ENCODE measurements at regions not wholly inside any gene's neighbourhood (a gene's known extent, or its start where the extent isn't known, plus 50 kb on each side); places are given as distances from the start of the nearest gene placed in this dataset.
A peak's percentile ranks its signal among the peaks of the same experiment; 100 is the strongest.

DNA sequence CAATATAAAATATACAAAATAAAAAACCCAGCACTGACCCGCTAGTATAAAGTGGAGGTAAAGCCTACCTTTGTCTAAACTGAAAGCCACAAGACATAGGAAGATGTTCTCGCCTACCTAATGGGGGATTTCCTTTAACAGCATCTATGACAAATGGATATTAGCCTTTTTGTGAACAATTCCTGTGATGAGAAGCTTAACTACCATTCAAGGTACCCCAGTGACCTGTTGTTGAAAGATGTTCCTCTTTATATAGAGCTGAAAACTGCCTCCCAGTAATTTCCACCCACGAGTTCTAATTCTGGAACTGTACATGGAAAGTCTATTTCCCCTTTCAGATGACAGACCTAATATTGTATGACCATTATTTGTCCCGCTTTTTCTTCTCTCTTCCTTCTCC is 109.8 kb upstream of the RASGRP1 start:
- H2AK5ac ChIP-seq (ENCODE audit: low read length), result no peak overlapping the region
- no peak overlapping the region for H2BK12ac ChIP-seq (ENCODE audit: low read length)
- no peaks in the 10 kb centered on the region for H3K9me3 ChIP-seq (ENCODE audit: insufficient read depth, low read depth, low read length)
- H2BK120ac ChIP-seq (ENCODE audit: insufficient read depth, low read length, poor library complexity), result no peak overlapping the region
- H2AFZ ChIP-seq (ENCODE audit: insufficient read depth, low read length, poor library complexity), result no peak overlapping the region
- H3K27me3 ChIP-seq (ENCODE audit: insufficient read depth, low read length), result no peaks in the 10 kb centered on the region
- no peak overlapping the region for H3K9ac ChIP-seq (ENCODE audit: low read length)
- peaks cover 3 to 4% of the 10 kb centered on the region in 2 experiments for H3K4me1 ChIP-seq (ENCODE audit: control insufficient read depth in 1 of 2, insufficient read depth in 2 of 2, low read length in 2 of 2)
- no peak overlapping the region for H4K12ac ChIP-seq (ENCODE audit: low read depth, low read length)
- H3K23ac ChIP-seq (ENCODE audit: low read length), result no peak overlapping the region
- no peaks in the 10 kb centered on the region for H3K79me1 ChIP-seq (ENCODE audit: low read length)
- no peak overlapping the region for H4K8ac ChIP-seq (ENCODE audit: low read depth, low read length)
- no peak overlapping the region for H2BK5ac ChIP-seq (ENCODE audit: low read depth, low read length, poor library complexity)
- no peak overlapping the region for H3K27ac ChIP-seq (ENCODE audit: low read depth, low read length)
- no peak overlapping the region for H4K91ac ChIP-seq (ENCODE audit: low read depth, low read length)
- DNase-seq, result no peak
- no CpG with 5 or more reads among the region's 4 CpGs for WGBS (ENCODE audit: extremely low coverage, insufficient coverage, insufficient read length)
- H3K36me3 ChIP-seq (ENCODE audit: control insufficient read depth in 1 of 2, insufficient read depth in 2 of 2, low read length in 2 of 2), result no peaks in the 10 kb centered on the region
- H3K14ac ChIP-seq (ENCODE audit: low read length), result no peak overlapping the region
- H3K79me2 ChIP-seq (ENCODE audit: control insufficient read depth, insufficient read depth, low read length, poor library complexity), result no peaks in the 10 kb centered on the region
- H3K4me3 ChIP-seq (ENCODE audit: low read depth, low read length), result no peak overlapping the region
- H3K18ac ChIP-seq (ENCODE audit: low read length), result no peak overlapping the region
- no peak overlapping the region for H3K4me2 ChIP-seq (ENCODE audit: low read length)
- H3K4ac ChIP-seq (ENCODE audit: low read depth, low read length), result no peak overlapping the region

DNA sequence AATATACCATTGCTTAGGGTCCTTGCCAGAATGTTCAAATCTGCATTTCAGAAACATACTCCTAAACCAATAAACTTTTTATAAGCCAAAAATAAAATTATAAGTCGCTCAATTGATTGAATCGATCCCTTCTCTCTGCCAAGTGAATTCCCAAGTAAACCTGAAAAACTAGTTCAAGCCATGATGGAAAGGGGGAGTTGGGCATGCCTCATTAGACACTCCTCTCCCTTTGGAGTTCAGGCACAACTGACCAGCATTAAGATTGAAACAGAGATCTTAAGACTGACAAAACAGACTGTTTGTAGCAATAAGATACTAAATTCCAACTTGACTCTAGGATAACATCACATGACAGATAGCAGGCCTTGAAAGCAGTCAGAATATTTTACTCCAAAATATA is 113.7 kb upstream of the RASGRP1 start:
- no peak overlapping the region for H2BK5ac ChIP-seq (ENCODE audit: low read depth, low read length, poor library complexity)
- no peak overlapping the region for H4K12ac ChIP-seq (ENCODE audit: low read depth, low read length)
- no peak overlapping the region for H3K23ac ChIP-seq (ENCODE audit: low read length)
- no peak overlapping the region for H3K4me2 ChIP-seq (ENCODE audit: low read length)
- H3K4me1 ChIP-seq (ENCODE audit: control insufficient read depth in 1 of 2, insufficient read depth in 2 of 2, low read length in 2 of 2), result peaks cover 3 to 4% of the 10 kb centered on the region in 2 experiments
- no peaks in the 10 kb centered on the region for H3K79me1 ChIP-seq (ENCODE audit: low read length)
- no peak overlapping the region for H2BK120ac ChIP-seq (ENCODE audit: insufficient read depth, low read length, poor library complexity)
- H3K79me2 ChIP-seq (ENCODE audit: control insufficient read depth, insufficient read depth, low read length, poor library complexity), result no peaks in the 10 kb centered on the region
- H2AK5ac ChIP-seq (ENCODE audit: low read length), result no peak overlapping the region
- H2BK12ac ChIP-seq (ENCODE audit: low read length), result no peak overlapping the region
- no peak overlapping the region for H4K91ac ChIP-seq (ENCODE audit: low read depth, low read length)
- no peak overlapping the region for H3K18ac ChIP-seq (ENCODE audit: low read length)
- H3K9ac ChIP-seq (ENCODE audit: low read length), result no peak overlapping the region
- no peak overlapping the region for H3K4ac ChIP-seq (ENCODE audit: low read depth, low read length)
- no peaks in the 10 kb centered on the region for H3K36me3 ChIP-seq (ENCODE audit: control insufficient read depth in 1 of 2, insufficient read depth in 2 of 2, low read length in 2 of 2)
- H3K9me3 ChIP-seq (ENCODE audit: insufficient read depth, low read depth, low read length), result peaks cover 2% of the 10 kb centered on the region
- H3K27ac ChIP-seq (ENCODE audit: low read depth, low read length), result no peak overlapping the region
- H4K8ac ChIP-seq (ENCODE audit: low read depth, low read length), result no peak overlapping the region
- no peak overlapping the region for H3K4me3 ChIP-seq (ENCODE audit: low read depth, low read length)
- peak in 1 of 2 donors; percentile 56 for DNase-seq
- H3K14ac ChIP-seq (ENCODE audit: low read length), result no peak overlapping the region
- no peaks in the 10 kb centered on the region for H3K27me3 ChIP-seq (ENCODE audit: insufficient read depth, low read length)
- WGBS (ENCODE audit: extremely low coverage, insufficient coverage, insufficient read length), result 100% methylated on average over 1 of the region's 2 CpGs
- H2AFZ ChIP-seq (ENCODE audit: insufficient read depth, low read length, poor library complexity), result no peak overlapping the region

DNA sequence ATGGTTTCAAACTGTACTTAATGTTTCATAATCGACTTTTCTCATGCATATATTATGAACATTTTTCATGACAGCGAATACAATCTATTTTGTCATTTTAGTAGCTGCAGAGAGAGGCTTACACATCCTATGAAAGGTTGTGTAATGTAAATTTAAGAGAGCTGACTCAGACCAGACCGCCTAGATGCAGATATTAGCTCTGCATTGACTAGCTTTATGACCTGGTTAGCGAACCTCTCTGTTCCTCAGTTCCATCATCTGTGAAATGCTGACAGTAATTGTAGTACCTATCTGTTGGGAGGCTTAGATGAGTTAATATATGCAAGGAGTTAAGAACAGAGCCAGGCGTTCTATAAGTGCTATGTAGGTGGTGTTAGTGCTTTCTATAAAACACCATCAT is 116.2 kb upstream of the RASGRP1 start:
- Histone ChIP-seq H3K4me2 (ENCODE audit: low read length) (no peak overlapping the region), H3K79me2 (ENCODE audit: control insufficient read depth, insufficient read depth, low read length, poor library complexity) (no peaks in the 10 kb centered on the region), H3K4me1 (ENCODE audit: control insufficient read depth in 1 of 2, insufficient read depth in 2 of 2, low read length in 2 of 2) (peaks cover 3 to 4% of the 10 kb centered on the region in 2 experiments), H3K79me1 (ENCODE audit: low read length) (peaks cover 2% of the 10 kb centered on the region), H2BK5ac (ENCODE audit: low read depth, low read length, poor library complexity) (no peak overlapping the region), H2BK120ac (ENCODE audit: insufficient read depth, low read length, poor library complexity) (no peak overlapping the region), H3K4me3 (ENCODE audit: low read depth, low read length) (no peak overlapping the region), H3K23ac (ENCODE audit: low read length) (no peak overlapping the region), H4K91ac (ENCODE audit: low read depth, low read length) (no peak overlapping the region), H2AK5ac (ENCODE audit: low read length) (no peak overlapping the region), H3K14ac (ENCODE audit: low read length) (no peak overlapping the region), H3K27ac (ENCODE audit: low read depth, low read length) (no peak overlapping the region), H3K9ac (ENCODE audit: low read length) (no peak overlapping the region), H3K4ac (ENCODE audit: low read depth, low read length) (no peak overlapping the region), H3K18ac (ENCODE audit: low read length) (no peak overlapping the region), H2BK12ac (ENCODE audit: low read length) (no peak overlapping the region), H3K9me3 (ENCODE audit: insufficient read depth, low read depth, low read length) (peaks cover 2% of the 10 kb centered on the region), H4K12ac (ENCODE audit: low read depth, low read length) (no peak overlapping the region), H3K36me3 (ENCODE audit: control insufficient read depth in 1 of 2, insufficient read depth in 2 of 2, low read length in 2 of 2) (no peaks in the 10 kb centered on the region), H4K8ac (ENCODE audit: low read depth, low read length) (no peak overlapping the region), H3K27me3 (ENCODE audit: insufficient read depth, low read length) (no peaks in the 10 kb centered on the region), H2AFZ (ENCODE audit: insufficient read depth, low read length, poor library complexity) (no peak overlapping the region)
- DNase-seq, result no peak
- WGBS (ENCODE audit: extremely low coverage, insufficient coverage, insufficient read length), result no CpG with 5 or more reads among the region's 5 CpGs

DNA sequence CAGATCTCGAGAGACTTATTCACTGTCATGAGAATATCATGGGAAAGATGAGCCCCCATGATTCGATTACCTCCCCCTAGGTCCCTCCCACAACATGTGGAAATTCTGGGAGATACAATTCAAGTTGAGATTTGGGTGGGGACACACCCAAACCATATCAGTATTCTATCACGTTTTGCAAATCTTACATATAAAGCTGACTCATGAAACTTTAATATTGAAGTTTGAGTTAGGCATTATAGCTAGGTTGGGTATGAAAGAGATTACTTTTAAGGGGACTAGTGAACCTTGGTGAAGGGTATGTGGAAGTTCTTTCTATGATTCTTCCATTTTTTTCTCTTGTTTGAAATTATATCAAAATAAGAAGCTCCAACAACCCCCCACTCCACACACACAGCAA is 117.7 kb upstream of the RASGRP1 start:
- no peak overlapping the region for H3K27ac ChIP-seq (ENCODE audit: low read depth, low read length)
- H4K91ac ChIP-seq (ENCODE audit: low read depth, low read length), result no peak overlapping the region
- H3K9ac ChIP-seq (ENCODE audit: low read length), result no peak overlapping the region
- H2AK5ac ChIP-seq (ENCODE audit: low read length), result no peak overlapping the region
- H2BK5ac ChIP-seq (ENCODE audit: low read depth, low read length, poor library complexity), result no peak overlapping the region
- H2AFZ ChIP-seq (ENCODE audit: insufficient read depth, low read length, poor library complexity), result no peak overlapping the region
- H3K4me3 ChIP-seq (ENCODE audit: low read depth, low read length), result no peak overlapping the region
- H2BK12ac ChIP-seq (ENCODE audit: low read length), result no peak overlapping the region
- no peaks in the 10 kb centered on the region for H3K79me2 ChIP-seq (ENCODE audit: control insufficient read depth, insufficient read depth, low read length, poor library complexity)
- peaks cover 2% of the 10 kb centered on the region for H3K79me1 ChIP-seq (ENCODE audit: low read length)
- no peak overlapping the region for H4K12ac ChIP-seq (ENCODE audit: low read depth, low read length)
- H3K14ac ChIP-seq (ENCODE audit: low read length), result no peak overlapping the region
- H2BK120ac ChIP-seq (ENCODE audit: insufficient read depth, low read length, poor library complexity), result no peak overlapping the region
- WGBS (ENCODE audit: extremely low coverage, insufficient coverage, insufficient read length), result no CpG with 5 or more reads among the region's 3 CpGs
- H3K18ac ChIP-seq (ENCODE audit: low read length), result no peak overlapping the region
- no peaks in the 10 kb centered on the region for H3K36me3 ChIP-seq (ENCODE audit: control insufficient read depth in 1 of 2, insufficient read depth in 2 of 2, low read length in 2 of 2)
- H3K4me2 ChIP-seq (ENCODE audit: low read length), result no peak overlapping the region
- DNase-seq, result no peak
- peaks cover 2% of the 10 kb centered on the region for H3K9me3 ChIP-seq (ENCODE audit: insufficient read depth, low read depth, low read length)
- H3K4ac ChIP-seq (ENCODE audit: low read depth, low read length), result no peak overlapping the region
- peaks cover 3 to 4% of the 10 kb centered on the region in 2 experiments for H3K4me1 ChIP-seq (ENCODE audit: control insufficient read depth in 1 of 2, insufficient read depth in 2 of 2, low read length in 2 of 2)
- H4K8ac ChIP-seq (ENCODE audit: low read depth, low read length), result no peak overlapping the region
- no peaks in the 10 kb centered on the region for H3K27me3 ChIP-seq (ENCODE audit: insufficient read depth, low read length)
- no peak overlapping the region for H3K23ac ChIP-seq (ENCODE audit: low read length)

All from trophoblast cell (in vitro differentiated cells and primary cell).